ENCODE measurements at regions not wholly inside any gene's neighbourhood (a gene's known extent, or its start where the extent isn't known, plus 50 kb on each side); places are given as distances from the start of the nearest gene placed in this dataset.
"Not testable (repeated sequence)": the region's sequence is repeated elsewhere in the genome, so short reads cannot be mapped to it uniquely, and the experiment has no call there.

- 86 to 94% methylated on average over 16 of the region's 16 CpGs for WGBS, 2 donors
- intact Hi-C loops (cut with DNase I) = no loop called here
- no peak overlapping the region for H3K27ac ChIP-seq
- no peaks in the 10 kb centered on the region for H3K36me3 ChIP-seq (replicated peaks in 1 of 2; ENCODE audit: insufficient read depth in 1 of 2, low read depth in 2 of 2)
- no peak overlapping the region for H3K4me3 ChIP-seq
- ATAC-seq (no peak), DNase-seq (no peak)
- no peaks in the 10 kb centered on the region for H3K27me3 ChIP-seq
- TF ChIP-seq POLR2A (IDR thresholded peaks at IDR 0.05) = no peak
- TF ChIP-seq, protein P1, sequence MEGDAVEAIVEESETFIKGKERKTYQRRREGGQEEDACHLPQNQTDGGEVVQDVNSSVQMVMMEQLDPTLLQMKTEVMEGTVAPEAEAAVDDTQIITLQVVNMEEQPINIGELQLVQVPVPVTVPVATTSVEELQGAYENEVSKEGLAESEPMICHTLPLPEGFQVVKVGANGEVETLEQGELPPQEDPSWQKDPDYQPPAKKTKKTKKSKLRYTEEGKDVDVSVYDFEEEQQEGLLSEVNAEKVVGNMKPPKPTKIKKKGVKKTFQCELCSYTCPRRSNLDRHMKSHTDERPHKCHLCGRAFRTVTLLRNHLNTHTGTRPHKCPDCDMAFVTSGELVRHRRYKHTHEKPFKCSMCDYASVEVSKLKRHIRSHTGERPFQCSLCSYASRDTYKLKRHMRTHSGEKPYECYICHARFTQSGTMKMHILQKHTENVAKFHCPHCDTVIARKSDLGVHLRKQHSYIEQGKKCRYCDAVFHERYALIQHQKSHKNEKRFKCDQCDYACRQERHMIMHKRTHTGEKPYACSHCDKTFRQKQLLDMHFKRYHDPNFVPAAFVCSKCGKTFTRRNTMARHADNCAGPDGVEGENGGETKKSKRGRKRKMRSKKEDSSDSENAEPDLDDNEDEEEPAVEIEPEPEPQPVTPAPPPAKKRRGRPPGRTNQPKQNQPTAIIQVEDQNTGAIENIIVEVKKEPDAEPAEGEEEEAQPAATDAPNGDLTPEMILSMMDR (IDR thresholded peaks at IDR 0.05) = no peak
- no peaks in the 10 kb centered on the region for H3K4me1 ChIP-seq
- H3K9me3 ChIP-seq = no peaks in the 10 kb centered on the region
Observed at GRCh38 chr7:55731931-55732330, 130.6 kb downstream of the SEPTIN14 start.

- H3K9me3 ChIP-seq = no peaks in the 10 kb centered on the region
- H3K27ac ChIP-seq = no peak overlapping the region
- intact Hi-C loops (cut with DNase I) = no loop called here
- WGBS, 2 donors = 64 to 71% methylated on average over 2 of the region's 2 CpGs
- DNase-seq = no peak
- no peak overlapping the region for H3K4me3 ChIP-seq
- ATAC-seq = no peak
- H3K27me3 ChIP-seq = no peaks in the 10 kb centered on the region
- H3K36me3 ChIP-seq (replicated peaks in 1 of 2; ENCODE audit: insufficient read depth in 1 of 2, low read depth in 2 of 2) = no peaks in the 10 kb centered on the region
- H3K4me1 ChIP-seq = no peaks in the 10 kb centered on the region
- TF ChIP-seq, protein P1 (IDR thresholded peaks at IDR 0.05) = no peak
- TF ChIP-seq POLR2A (IDR thresholded peaks at IDR 0.05) = no peak
Observed at GRCh38 chr7:55730197-55730596, 132.4 kb downstream of the SEPTIN14 start.

DNA sequence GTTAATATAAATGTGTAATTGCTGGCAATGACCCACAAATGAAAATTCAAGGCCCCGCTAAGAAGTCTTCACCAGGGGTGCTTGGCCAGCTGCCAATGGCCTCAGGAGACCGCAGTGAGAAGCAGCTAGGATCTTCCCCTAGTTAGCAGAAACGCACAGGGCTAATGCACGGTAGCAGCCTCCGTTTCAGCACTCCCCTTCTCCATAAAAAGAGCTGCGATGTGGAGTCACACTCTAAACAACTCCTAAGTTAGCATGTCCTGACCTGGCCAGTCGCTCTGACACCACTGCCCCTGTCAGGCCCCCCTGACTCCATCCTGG lies 139.0 kb downstream of the SEPTIN14 start:
- Histone ChIP-seq H3K27me3 (no peaks in the 10 kb centered on the region), H3K4me3 (no peak overlapping the region), H3K36me3 (replicated peaks in 1 of 2; ENCODE audit: insufficient read depth in 1 of 2, low read depth in 2 of 2) (no peaks in the 10 kb centered on the region), H3K9me3 (no peaks in the 10 kb centered on the region), H3K4me1 (peaks cover 4% of the 10 kb centered on the region), H3K27ac (no peak overlapping the region)
- intact Hi-C loops (cut with DNase I) = no loop called here
- DNase-seq (no peak), ATAC-seq (no peak)
- WGBS, 2 donors = 44 to 52% methylated on average over 5 to 7 of the region's 7 CpGs
- no peak for TF ChIP-seq POLR2A (IDR thresholded peaks at IDR 0.05)
- TF ChIP-seq, protein P1 (IDR thresholded peaks at IDR 0.05) = no peak

- H3K9me3 ChIP-seq; H3K4me1 ChIP-seq; H3K27ac ChIP-seq; DNase-seq; intact Hi-C loops (cut with DNase I); H3K27me3 ChIP-seq; H3K36me3 ChIP-seq (replicated peaks in 1 of 2; ENCODE audit: insufficient read depth in 1 of 2, low read depth in 2 of 2); H3K4me3 ChIP-seq: not testable (repeated sequence)
- TF ChIP-seq, protein P1 (IDR thresholded peaks at IDR 0.05) = peak in 5 of 7 experiments; percentile 17 to 45 (median 36)
- peak; percentile 95 for ATAC-seq
- 37% methylated on average over 6 of the region's 7 CpGs; no CpG with 5 or more reads in 1 of the 2 donors for WGBS, 2 donors
Observed at GRCh38 chr7:55722874-55723620, 139.5 kb downstream of the SEPTIN14 start.

DNA sequence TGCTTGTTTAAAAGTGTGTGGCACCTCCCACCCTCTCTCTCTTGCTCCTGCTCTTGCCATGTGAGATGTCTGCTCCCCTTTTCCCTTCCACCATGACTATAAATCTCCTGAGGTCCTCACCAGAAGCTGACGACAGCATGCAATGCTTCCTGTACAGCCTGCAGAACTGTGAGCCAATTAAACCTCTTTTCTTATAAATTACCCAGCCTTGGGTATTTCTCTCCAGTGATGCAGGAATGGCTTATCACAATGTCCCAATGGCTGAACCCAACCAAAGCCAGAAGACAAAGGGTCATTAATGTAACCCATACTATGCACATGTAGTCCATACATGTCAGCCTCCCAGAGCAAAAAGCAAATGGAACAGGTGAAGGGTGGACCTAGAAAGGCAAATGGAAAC lies 141.5 kb downstream of the SEPTIN14 start:
- intact Hi-C loops (cut with DNase I); ATAC-seq; DNase-seq: not testable (repeated sequence)

GRCh38 chr7:55715247-55715867 lies 143.1 kb upstream of the VOPP1 start:
- H3K36me3 ChIP-seq (replicated peaks in 1 of 2; ENCODE audit: insufficient read depth in 1 of 2, low read depth in 2 of 2); H3K9me3 ChIP-seq; H3K4me3 ChIP-seq; intact Hi-C loops (cut with DNase I); H3K27me3 ChIP-seq: not testable (repeated sequence)
- H3K27ac ChIP-seq = peak overlapping the region in 3 of 4 donors; percentile 6 to 44 (median 14)
- DNase-seq (peak in 2 of 4 donors; percentile 19 to 47), ATAC-seq (peak; percentile 91)
- H3K4me1 ChIP-seq = peaks cover 11% of the 10 kb centered on the region
- 37 to 38% methylated on average over 3 to 4 of the region's 5 CpGs for WGBS, 2 donors

More for the DNA sequence above, 141.5 kb downstream of the SEPTIN14 start:
- not testable (repeated sequence) for H3K4me1 ChIP-seq; H3K9me3 ChIP-seq; H3K27ac ChIP-seq; H3K4me3 ChIP-seq; H3K27me3 ChIP-seq; H3K36me3 ChIP-seq (replicated peaks in 1 of 2; ENCODE audit: insufficient read depth in 1 of 2, low read depth in 2 of 2)
- WGBS, 2 donors = 86 to 100% methylated on average over 1 of the region's 1 CpG

DNA sequence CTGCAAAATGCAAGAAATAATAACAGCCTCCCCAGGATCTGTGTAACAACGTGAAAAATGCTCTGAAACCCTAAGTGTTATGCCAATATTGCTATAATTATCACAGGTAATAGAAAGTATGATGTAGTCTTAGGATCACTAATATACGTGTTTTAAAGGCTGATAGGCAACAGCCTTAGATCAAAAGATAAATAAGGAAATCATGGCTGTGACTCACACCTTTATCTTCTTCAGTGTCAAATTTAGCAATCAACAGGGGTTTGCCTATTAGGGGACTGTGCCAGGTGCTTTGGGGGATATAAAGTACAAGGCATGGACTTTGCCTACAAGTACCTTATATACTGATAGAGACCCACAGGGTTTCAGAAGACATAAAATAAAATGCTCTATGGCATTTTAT lies 142.1 kb upstream of the VOPP1 start:
- H3K27me3 ChIP-seq; DNase-seq; H3K9me3 ChIP-seq; intact Hi-C loops (cut with DNase I); H3K27ac ChIP-seq; ATAC-seq; H3K4me3 ChIP-seq; H3K36me3 ChIP-seq (replicated peaks in 1 of 2; ENCODE audit: insufficient read depth in 1 of 2, low read depth in 2 of 2): not testable (repeated sequence)
- peaks cover 11% of the 10 kb centered on the region for H3K4me1 ChIP-seq
- WGBS, 2 donors = 42 to 51% methylated on average over 2 of the region's 2 CpGs

DNA sequence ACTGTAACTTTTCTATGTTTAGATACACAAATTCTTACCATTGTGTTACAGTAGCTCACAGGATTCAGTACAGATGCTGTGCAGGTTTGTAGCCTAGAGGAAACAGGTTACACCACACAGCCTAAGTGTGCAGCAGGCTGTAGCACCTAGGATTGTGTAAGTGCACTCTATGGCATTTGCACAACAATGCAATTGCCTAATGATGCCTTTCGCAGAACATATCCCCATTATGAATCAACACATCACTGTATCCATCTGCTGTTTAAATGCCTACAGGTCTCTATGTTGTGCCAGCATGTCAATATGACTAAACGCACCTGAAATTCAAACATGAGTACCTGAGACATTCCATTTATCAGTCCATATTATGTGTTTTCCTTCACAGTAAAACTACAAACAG lies 138.0 kb upstream of the VOPP1 start:
- H3K27ac ChIP-seq; H3K9me3 ChIP-seq; DNase-seq; H3K4me3 ChIP-seq; H3K4me1 ChIP-seq; H3K27me3 ChIP-seq; H3K36me3 ChIP-seq (replicated peaks in 1 of 2; ENCODE audit: insufficient read depth in 1 of 2, low read depth in 2 of 2); ATAC-seq; intact Hi-C loops (cut with DNase I): not testable (repeated sequence)
- WGBS, 2 donors = 83 to 87% methylated on average over 2 of the region's 2 CpGs

All from body of pancreas (tissue), 4 donors.